Stomach (tissue), 4 donors: ENCODE measurements at regions not wholly inside any gene's neighbourhood (a gene's known extent, or its start where the extent isn't known, plus 50 kb on each side); places are given as distances from the start of the nearest gene placed in this dataset.

Experiments
- CTCF ChIP-seq, 7 experiments: fragments of 450-650 bp in 4 of 7; fragments of 200-600 bp in 3 of 7; sonication (generic) in 3 of 7; IDR thresholded peaks; one replicate each; pipeline ENCODE4 v1.5.1; 2016 to 2019; ENCODE audit warnings: antibody characterized with exemption in 7 of 7, control low read depth in 2 of 7, mild to moderate bottlenecking in 1 of 7
- EP300 ChIP-seq: sonication (generic); formaldehyde crosslinking; IDR thresholded peaks from one replicate; pipeline ENCODE4 v1.6.1; 2017; ENCODE audit warnings: antibody characterized with exemption
- POLR2A ChIP-seq, 4 donors: fragments of 450-650 bp; IDR thresholded peaks; one replicate each; pipeline ENCODE4 v1.6.1; 2016; ENCODE audit warnings: antibody characterized with exemption in 4 of 4, control low read depth in 2 of 4, mild to moderate bottlenecking in 1 of 4, moderate library complexity in 1 of 4
- POLR2AphosphoS5 ChIP-seq, 3 donors: sonication (generic); formaldehyde crosslinking; IDR thresholded peaks; one replicate each; pipeline ENCODE4 v1.6.1; 2016; ENCODE audit warnings: antibody characterized with exemption in 3 of 3

GRCh38 chr6:142570221-142570671, 268.4 kb downstream of the ADGRG6 start:
- TF ChIP-seq CTCF (IDR thresholded peaks at IDR 0.05), result no peak
- TF ChIP-seq POLR2AphosphoS5 (IDR thresholded peaks at IDR 0.05), result peak in 1 of 3 donors; percentile 27
- no peak for TF ChIP-seq EP300
- TF ChIP-seq POLR2A (IDR thresholded peaks at IDR 0.05), result no peak
